HK-2 (cell line): ENCODE measurements at regions not wholly inside any gene's neighbourhood (a gene's known extent, or its start where the extent isn't known, plus 50 kb on each side); places are given as distances from the start of the nearest gene placed in this dataset.
"Not testable (repeated sequence)": the region's sequence is repeated elsewhere in the genome, so short reads cannot be mapped to it uniquely, and the experiment has no call there.

Experiments used
- DNase-seq: peaks from one replicate; pipeline ENCODE4 v3.0.0-alpha.2; 2018; ENCODE audit not compliant: unreplicated experiment

GRCh38 chr15:20368974-20369373 is 172.6 kb downstream of the GOLGA6L6 start:
- no peak for DNase-seq

DNA sequence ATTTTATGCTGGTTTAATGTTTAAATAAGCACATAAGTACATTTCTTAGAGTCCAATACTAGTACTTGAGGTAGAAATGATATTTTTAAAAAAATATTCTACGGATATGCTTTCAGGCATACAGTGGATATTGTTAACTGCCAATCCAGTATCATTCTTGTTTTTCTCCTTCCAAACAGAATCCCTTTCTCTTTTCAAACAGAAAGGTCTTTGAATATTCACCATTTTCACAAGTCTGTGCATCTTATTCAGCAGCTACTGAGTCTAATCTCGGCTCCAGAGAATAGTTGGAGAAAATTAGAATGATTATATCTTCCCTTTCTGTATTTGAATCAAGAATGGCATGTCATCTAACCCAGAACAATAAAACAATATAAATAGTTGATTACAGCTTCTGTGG is 174.5 kb downstream of the GOLGA6L6 start:
- no peak for DNase-seq

- not testable (repeated sequence) for DNase-seq
Observed at GRCh38 chr15:20363591-20363990, 178.0 kb downstream of the GOLGA6L6 start.

- DNase-seq, result no peak
Observed at GRCh38 chr15:20361091-20361490, 180.5 kb downstream of the GOLGA6L6 start.

- no peak for DNase-seq
Observed at GRCh38 chr15:20358779-20359414, 182.7 kb downstream of the GOLGA6L6 start.

DNA sequence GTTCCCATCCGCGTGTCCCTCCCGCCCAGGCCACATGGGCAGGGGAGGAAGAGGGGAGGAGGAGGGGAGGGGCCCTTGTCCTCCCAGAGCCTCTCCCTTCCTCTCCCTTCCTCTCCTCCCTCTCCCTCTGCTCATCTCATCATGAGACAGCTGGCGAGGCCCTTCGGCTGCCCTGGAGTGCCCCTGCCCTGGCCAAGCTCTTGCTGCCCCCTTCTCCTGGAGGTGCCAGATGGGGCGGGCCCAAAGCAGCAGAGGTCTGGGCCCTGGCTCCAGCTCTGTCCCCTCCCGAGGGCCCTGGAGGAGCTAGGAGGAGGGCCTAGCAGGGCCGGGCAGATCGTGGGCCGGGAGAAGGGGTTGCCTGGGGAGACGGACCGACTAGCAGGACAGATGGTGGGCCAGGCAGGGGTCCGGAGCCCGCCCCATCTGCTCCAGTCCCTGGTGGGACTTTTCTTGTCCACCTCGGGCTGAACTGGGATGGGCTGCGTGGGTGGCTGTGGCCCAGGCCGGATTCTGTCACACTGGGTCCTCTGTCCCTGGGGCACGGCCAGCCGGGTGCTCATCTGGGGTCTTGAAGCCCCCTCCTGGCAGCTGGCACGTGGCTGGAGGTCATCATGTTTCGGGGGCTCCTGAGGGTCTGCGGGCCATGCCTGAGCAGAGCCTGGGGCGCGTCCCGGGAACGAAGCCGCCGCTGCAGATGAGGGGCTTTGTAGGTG is 183.4 kb downstream of the GOLGA6L6 start:
- DNase-seq, result no peak

DNA sequence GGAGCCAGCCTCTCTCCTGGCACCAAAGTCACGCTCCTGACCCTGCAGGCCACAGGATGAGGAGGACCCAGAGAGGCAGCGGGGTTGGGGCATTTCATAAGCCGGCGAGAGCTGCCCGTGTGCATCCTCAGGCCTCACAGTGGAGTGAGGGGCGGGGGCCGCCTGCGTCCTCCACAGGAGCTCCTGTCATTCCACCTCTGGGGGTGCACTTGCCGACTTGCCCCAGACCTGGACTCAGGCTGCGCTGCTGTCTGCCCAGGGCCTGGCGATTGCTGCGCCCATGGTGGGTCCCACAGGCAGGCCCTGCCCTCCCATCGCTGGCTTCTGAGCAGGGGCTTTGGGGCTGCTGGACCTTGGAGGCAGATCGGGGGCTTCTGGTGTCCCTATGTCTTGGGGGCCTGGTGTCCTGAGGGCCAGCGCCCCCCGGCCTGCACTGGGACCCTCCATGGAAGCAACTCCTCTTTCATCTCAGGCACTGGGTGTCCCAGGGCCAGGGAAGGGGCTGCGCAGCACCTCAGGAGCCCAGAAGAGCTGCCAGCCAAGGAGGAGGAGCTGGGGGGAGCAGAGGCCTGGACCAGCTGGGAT is 184.0 kb downstream of the GOLGA6L6 start:
- DNase-seq, result no peak

GRCh38 chr15:20356911-20357480 is 184.6 kb downstream of the GOLGA6L6 start:
- no peak for DNase-seq

DNA sequence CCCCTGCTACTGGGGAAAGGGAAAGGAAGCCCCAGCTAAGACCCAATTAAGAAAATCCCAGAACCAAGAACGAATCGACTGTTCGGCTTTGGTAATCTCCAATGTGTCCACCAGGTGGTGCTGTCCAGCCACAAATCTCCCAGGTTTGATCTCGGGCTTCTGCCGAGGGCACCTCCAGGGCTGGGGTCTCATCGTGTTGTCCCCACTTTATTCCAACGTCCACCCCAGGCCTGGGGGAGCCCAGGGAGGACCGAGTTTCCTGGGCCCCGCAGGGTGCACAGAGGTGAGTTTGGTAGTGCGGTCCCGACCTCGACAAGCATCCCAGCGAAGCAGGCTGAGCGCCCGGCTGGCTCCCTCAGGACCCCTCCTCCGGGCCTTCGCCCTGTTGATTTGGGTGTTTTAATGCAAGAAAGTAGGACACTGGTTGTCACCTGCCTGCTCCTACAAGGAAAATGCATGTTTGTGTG is 185.1 kb downstream of the GOLGA6L6 start:
- peak; percentile 68 for DNase-seq

DNA sequence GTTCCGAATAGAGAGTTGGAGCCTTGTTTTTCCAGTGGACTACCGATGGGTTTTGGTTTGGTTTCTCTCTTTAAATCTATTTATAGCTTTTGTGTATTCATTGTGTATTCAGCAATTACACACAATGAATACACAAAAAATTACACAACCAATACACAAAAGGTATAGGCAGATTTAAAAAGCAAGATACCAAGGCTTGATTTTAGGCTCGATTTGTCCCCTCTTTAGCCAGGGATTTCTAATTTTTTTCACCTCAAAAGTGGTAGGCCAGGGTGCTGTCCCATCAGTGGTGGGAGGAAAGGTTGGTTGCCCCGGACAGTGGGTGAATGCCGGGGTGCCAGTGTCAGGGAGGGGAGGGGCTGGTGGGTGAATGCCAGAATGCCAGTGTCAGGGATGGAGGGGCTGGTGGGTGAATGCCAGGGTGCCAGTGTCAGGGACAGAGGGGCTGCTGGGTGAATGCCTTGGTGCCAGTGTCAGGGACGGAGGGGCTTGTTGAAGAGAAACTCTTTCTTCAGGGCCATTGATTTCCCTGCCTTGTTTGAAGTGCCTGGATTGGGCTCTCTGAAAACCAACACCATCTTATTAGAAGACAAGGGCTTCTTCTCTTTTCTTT is 186.2 kb downstream of the GOLGA6L6 start:
- DNase-seq, result no peak

DNA sequence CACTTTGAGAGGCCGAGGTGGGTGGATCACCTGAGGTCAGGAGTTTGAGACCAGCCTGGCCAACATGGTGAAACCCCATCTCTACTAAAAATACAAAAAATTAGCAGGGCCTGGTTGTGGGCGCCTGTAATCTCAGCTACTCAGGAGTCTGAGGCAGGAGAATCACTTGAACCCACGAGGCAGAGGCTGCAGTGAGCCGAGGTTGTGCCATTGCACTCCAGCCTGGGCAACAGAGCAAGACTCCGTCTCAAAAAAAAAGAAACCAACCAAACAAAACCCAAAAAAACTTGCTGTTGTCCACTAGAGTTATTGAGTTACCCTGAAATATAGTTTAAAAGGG is 186.7 kb downstream of the GOLGA6L6 start:
- not testable (repeated sequence) for DNase-seq

DNA sequence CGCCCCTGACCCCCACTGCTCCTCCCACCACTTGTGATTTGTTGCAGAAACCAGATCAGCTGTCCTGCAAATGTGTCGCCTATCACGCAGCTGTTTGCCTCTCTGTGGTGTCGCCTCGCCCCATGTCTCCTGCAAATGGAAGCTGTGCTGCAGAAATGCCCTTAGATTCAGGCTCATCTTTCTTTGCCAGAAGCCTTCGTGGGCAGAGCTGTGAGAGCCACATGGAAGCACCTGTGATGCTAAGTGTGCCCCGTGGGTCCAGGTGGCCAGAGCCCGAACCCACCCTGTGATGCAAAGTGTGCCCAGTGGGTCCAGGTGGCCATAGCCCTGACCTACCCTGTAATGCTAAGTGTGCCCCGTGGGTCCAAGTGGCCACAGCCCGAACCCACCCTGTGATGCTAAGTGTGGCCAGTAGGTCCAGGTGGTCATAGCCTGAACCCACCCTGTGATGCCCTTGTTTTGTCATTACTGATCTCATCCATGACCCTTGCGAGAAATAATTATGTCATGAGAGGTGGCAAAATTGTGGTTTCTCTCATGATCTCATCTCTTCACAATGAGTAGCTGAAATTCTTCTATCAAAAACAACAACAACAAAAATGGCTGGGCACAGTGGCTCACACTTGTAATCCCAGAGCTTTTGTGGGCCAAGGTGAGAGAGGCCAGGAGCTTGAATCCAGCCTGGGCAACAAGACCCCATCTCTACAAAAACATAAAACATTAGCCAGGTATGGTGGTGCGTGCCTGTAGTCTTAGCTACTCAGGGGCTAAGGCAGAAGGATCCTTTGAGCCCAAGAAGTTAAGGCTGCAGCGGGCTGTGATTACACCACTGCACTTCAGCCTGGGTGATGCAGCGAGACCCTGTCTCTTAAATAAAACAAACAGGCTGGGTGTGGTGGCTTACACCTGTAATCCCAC is 187.4 kb downstream of the GOLGA6L6 start:
- no peak for DNase-seq

DNA sequence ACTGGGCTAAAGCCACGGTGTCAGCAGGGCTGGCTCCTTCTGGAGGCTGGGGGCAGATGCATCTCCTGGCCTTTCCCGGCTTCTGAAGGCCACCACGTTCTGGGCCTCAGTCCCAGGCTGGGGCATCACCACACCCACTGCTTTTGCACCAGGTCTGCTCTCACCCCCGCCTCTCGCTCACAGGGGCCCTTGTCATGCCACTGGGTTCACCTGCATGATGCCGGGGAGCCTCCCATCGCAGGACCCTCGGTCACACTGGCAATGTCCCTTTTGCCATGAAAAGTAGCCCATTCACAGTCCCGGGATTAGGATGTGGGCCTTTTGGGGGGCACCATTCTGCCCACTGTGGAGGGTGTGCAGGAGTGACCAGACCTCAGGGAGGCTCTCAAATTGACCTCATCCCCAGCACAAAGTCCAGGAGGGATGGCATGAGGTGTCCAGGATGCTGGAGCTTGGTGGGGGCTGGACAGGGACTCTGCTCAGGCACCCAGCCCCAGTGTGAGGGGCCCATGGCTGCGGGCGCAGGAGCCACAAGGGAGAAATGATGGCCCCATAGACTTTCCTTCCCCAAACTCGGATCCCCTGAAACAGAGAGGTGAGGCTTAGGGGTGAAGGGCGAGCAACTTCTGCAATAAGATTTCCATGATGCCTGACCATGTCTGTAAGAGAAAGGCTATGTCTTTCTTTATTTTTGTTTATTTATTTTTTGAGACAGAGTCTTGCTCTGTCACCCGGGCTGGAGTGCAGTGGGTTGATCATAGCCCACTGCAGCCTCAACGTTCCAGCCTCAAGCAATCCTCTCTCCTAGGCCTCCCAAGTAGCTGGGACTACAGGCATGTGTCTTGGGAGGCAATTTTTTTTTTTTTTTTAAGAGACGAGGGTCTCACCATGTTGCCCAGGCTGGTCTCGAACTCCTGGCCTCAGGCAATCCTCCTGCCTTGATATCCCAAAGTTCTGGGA is 189.1 kb downstream of the GOLGA6L6 start:
- DNase-seq, result no peak

- no peak for DNase-seq
Observed at GRCh38 chr15:20351448-20351971, 190.1 kb downstream of the GOLGA6L6 start.

- no peak for DNase-seq
Observed at GRCh38 chr15:20349774-20350498, 191.7 kb downstream of the GOLGA6L6 start.

DNA sequence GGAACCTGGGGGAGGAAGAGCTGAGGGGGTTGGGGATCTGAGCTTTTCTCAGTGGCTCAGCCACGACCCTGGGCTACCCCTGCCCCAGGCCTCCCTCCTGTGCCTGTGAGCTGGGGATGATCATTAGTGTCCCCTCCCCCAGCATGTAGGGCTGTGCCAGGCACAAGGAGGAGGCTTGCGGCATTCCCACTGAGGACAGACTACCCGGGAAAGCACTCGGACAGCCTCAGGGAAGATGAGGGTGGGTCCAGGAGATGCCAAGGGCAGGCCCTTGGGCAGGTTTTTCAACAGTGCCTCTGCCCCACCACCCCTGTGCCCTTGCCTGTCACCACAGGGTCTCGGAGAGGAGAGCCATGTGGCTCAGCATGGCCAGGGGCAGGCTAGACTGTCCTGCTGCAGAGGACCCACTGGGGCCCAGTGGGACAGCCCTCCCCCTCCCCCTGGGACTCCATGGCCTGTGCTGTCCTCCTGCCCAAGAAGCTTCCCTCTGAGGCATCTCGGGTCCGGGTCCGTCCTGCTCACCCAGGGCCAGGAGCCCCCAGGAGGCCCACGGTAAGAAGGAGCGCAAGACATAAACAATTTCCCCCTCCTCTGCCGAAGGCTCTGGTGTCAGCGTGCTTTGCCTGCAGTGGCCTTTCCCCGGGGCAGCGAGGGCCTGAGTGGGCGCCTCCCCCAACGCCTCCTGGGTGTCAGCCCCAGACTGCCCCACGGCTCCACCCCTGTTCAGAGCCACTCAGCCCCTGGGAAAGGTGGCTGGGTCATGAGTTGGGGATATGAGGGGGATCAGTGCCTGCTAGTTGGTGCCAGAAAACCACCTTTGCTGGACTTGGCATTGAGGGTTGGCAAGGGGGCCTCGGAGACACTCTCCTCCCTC is 192.5 kb downstream of the GOLGA6L6 start:
- DNase-seq, result no peak

DNA sequence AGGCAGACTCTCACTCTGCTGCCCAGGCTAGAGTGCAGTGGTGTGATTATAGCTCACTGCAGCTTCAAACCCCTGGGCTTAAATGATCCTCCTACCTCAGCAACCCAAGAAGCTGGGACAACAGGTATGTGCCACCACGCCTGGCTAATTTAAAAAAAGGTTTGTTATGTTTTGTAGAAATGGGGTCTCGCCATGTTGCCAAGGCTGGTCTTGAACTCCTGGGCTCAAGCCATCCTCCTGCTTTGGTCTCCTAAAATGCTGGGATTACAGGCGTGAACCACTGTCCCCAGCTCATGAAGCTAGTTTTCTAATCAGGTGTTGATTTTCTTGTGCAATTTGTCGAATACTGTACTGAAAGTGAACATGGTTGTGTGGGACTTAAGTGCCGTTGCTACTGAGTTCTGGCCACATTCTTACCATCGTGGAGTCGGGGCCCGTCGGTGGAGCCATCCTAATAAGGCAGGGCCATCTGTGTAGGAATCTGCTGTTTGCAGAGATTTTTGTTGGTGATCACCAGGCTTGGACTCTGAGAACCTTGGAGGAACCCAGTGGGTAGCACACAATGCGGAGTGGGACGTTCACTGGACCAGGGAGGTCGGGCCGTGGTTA is 193.2 kb downstream of the GOLGA6L6 start:
- no peak for DNase-seq
